ENCODE measurements at regions not wholly inside any gene's neighbourhood (a gene's known extent, or its start where the extent isn't known, plus 50 kb on each side); places are given as distances from the start of the nearest gene placed in this dataset.
"Not testable (repeated sequence)": the region's sequence is repeated elsewhere in the genome, so short reads cannot be mapped to it uniquely, and the experiment has no call there.

DNA sequence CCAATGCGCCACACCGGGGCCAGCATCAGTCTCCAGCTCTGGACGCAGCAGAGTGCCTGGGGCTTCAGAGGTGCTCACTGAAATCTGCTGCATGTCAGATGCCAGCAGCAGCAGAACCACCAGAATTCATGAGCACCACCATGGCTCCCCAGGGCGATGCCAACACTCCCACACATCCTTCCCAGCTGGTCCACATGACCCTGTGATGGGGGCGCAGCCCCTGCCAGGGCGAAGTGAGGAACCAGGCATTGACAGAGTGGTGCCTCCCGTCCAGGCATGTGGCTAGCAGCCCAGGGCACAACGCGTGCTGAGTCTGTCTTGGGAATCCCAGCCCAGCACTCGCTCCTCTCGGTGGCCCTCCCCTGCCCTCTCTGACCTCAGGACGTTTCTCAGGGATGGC, 80.4 kb downstream of the DHCR7 start:
- H3K4me3 ChIP-seq, result no peak overlapping the region
- TF ChIP-seq POLR2A (IDR thresholded peaks at IDR 0.05) (no peak), EP300 (IDR thresholded peaks at IDR 0.05) (no peak), POLR2AphosphoS5 (IDR thresholded peaks at IDR 0.05) (no peak)
- TF ChIP-seq, protein P1, sequence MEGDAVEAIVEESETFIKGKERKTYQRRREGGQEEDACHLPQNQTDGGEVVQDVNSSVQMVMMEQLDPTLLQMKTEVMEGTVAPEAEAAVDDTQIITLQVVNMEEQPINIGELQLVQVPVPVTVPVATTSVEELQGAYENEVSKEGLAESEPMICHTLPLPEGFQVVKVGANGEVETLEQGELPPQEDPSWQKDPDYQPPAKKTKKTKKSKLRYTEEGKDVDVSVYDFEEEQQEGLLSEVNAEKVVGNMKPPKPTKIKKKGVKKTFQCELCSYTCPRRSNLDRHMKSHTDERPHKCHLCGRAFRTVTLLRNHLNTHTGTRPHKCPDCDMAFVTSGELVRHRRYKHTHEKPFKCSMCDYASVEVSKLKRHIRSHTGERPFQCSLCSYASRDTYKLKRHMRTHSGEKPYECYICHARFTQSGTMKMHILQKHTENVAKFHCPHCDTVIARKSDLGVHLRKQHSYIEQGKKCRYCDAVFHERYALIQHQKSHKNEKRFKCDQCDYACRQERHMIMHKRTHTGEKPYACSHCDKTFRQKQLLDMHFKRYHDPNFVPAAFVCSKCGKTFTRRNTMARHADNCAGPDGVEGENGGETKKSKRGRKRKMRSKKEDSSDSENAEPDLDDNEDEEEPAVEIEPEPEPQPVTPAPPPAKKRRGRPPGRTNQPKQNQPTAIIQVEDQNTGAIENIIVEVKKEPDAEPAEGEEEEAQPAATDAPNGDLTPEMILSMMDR (IDR thresholded peaks at IDR 0.05), result no peak
- no peak overlapping the region for H3K27ac ChIP-seq
- no peak for DNase-seq (ENCODE audit: low spot score in 2 of 2)
- no peaks in the 10 kb centered on the region for H3K36me3 ChIP-seq
- 62% methylated on average over 6 of the region's 12 CpGs for WGBS
- H3K9me3 ChIP-seq, result no peaks in the 10 kb centered on the region
- no peaks in the 10 kb centered on the region for H3K4me1 ChIP-seq
- H3K27me3 ChIP-seq, result peaks cover 29% of the 10 kb centered on the region

DNA sequence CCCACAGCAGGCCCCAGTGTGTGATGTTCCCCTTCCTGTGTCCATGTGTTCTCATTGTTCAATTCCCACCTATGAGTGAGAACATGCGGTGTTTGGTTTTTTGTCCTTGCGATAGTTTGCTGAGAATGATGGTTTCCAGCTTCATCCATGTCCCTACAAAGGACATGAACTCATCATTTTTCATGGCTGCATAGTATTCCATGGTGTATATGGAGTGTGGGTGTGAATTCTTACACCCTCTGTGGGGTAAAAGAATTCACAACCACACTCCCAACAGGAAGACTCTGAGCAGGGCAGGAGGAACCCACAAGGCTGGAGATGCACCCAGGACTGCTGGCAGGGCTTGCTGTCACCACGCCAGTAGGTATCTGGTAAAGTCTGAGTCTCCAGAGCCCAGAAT, 80.9 kb downstream of the DHCR7 start:
- WGBS, result 83% methylated on average over 2 of the region's 3 CpGs

DNA sequence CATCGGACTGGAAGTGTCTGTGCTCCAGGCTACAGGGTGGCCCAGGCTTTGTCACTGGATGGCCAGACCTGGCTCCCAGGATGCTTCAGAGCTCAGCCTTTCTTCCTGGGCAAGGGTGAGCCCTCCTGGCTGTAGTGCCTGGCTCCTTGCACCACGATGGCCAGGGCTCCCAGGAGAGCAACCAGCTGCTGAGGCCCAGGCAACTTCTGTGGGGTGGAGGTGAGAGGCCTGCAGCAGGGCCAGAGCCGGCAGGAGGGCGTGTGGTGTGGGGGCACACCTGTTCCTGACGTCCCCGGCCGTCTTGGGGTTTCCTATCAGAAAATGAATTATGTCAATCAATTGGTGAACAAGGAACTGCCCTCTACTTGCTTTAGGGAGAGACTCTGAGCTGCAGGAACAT, 82.1 kb downstream of the DHCR7 start:
- no peak for DNase-seq (ENCODE audit: low spot score in 2 of 2)
- H3K27me3 ChIP-seq, result peaks cover 29% of the 10 kb centered on the region
- H3K36me3 ChIP-seq, result no peaks in the 10 kb centered on the region
- TF ChIP-seq POLR2AphosphoS5 (IDR thresholded peaks at IDR 0.05), result no peak
- no peak overlapping the region for H3K4me3 ChIP-seq
- WGBS, result 76% methylated on average over 3 of the region's 7 CpGs
- no peaks in the 10 kb centered on the region for H3K9me3 ChIP-seq
- no peaks in the 10 kb centered on the region for H3K4me1 ChIP-seq
- no peak overlapping the region for H3K27ac ChIP-seq

More for the DNA sequence above, 80.9 kb downstream of the DHCR7 start:
- H3K27ac ChIP-seq; H3K36me3 ChIP-seq; H3K4me3 ChIP-seq; H3K9me3 ChIP-seq; DNase-seq (ENCODE audit: low spot score in 2 of 2); H3K4me1 ChIP-seq: not testable (repeated sequence)
- peaks cover 29% of the 10 kb centered on the region for H3K27me3 ChIP-seq

DNA sequence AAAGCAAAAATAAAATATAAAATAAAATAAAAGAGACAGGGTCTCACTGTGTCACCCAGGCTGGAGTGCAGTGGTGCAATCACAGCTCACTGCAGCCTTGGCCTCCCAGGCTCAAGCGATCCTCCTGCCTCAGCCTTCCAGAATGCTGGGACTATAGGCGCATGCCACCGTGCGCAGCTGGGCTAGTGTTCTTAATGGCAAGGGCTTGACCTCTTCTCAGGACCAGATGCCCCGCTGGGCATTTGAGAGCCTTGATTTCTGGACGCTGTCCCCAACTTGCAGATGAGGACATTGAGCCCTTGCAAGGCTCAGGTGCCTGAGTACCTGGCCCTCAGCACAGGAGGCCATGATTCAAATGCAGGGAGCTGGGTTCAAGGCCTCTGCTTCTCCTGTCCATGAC, 82.6 kb downstream of the DHCR7 start:
- Histone ChIP-seq H3K27ac (no peak overlapping the region), H3K27me3 (peaks cover 29% of the 10 kb centered on the region), H3K4me1 (no peaks in the 10 kb centered on the region), H3K4me3 (no peak overlapping the region), H3K36me3 (no peaks in the 10 kb centered on the region), H3K9me3 (no peaks in the 10 kb centered on the region)
- TF ChIP-seq POLR2A (IDR thresholded peaks at IDR 0.05) (no peak), EP300 (IDR thresholded peaks at IDR 0.05) (no peak), POLR2AphosphoS5 (IDR thresholded peaks at IDR 0.05) (no peak)
- TF ChIP-seq, protein P1 (IDR thresholded peaks at IDR 0.05), result no peak
- 94% methylated on average over 6 of the region's 6 CpGs for WGBS
- DNase-seq (ENCODE audit: low spot score in 2 of 2), result no peak

DNA sequence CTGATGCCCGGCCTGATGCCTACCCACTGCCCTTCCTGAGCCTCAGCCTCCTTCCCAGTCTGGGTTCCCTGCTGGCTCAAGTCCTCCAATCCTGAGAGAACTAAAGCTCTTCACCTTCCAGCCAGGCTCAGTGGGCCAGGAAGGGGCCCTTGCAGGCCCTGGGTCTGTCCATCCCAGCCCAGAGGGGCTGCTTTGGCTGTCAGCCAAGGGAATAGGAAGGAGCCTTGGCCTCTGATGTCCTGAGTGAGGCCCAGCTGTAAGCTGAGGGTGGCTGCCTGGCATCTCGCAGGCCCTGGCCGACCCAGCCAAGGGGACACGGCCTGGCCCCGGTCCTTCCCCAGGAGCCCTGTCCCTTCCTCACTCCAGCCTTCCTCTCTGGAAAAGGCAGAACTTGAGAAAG, 83.4 kb downstream of the DHCR7 start:
- no peak overlapping the region for H3K27ac ChIP-seq
- H3K27me3 ChIP-seq, result peaks cover 22% of the 10 kb centered on the region
- 81% methylated on average over 4 of the region's 5 CpGs for WGBS
- no peak overlapping the region for H3K4me3 ChIP-seq
- TF ChIP-seq POLR2A (IDR thresholded peaks at IDR 0.05) (no peak), EP300 (IDR thresholded peaks at IDR 0.05) (no peak), POLR2AphosphoS5 (IDR thresholded peaks at IDR 0.05) (no peak)
- TF ChIP-seq, protein P1 (IDR thresholded peaks at IDR 0.05), result no peak
- H3K9me3 ChIP-seq, result no peaks in the 10 kb centered on the region
- H3K36me3 ChIP-seq, result no peaks in the 10 kb centered on the region
- H3K4me1 ChIP-seq, result no peaks in the 10 kb centered on the region
- DNase-seq (ENCODE audit: low spot score in 2 of 2), result no peak

DNA sequence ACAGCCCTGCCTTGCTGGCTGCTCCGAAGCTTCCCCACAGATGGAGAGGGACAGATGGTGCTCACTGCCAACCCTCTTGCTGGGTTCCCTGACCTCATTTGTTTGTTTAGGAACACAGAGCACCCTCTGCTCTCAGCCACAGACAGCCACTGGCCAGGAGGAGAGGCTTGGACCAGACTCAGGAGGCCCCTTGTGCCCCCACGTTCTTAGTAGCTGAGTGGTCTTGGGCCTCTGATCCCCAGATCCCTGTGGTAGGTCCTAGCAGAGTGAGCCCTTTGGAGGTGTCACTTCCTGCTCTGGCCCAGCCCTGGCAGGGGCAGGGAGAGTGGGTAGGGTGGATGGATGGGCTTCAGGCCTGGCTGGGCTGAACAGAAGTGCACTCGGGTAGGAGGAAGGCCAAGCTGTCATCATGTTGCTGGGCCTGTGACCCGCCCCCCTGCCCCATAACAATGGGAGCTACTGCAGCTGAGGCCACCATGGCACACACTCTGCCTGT, 84.0 kb downstream of the DHCR7 start:
- H3K4me1 ChIP-seq, result no peaks in the 10 kb centered on the region
- H3K27ac ChIP-seq, result no peak overlapping the region
- H3K27me3 ChIP-seq, result peaks cover 17% of the 10 kb centered on the region
- H3K36me3 ChIP-seq, result no peaks in the 10 kb centered on the region
- TF ChIP-seq, protein P1 (IDR thresholded peaks at IDR 0.05), result no peak
- TF ChIP-seq POLR2AphosphoS5 (IDR thresholded peaks at IDR 0.05) (no peak), EP300 (IDR thresholded peaks at IDR 0.05) (no peak), POLR2A (IDR thresholded peaks at IDR 0.05) (no peak)
- no peak overlapping the region for H3K4me3 ChIP-seq
- DNase-seq (ENCODE audit: low spot score in 2 of 2), result no peak
- WGBS, result no CpG with 5 or more reads among the region's 4 CpGs
- H3K9me3 ChIP-seq, result no peaks in the 10 kb centered on the region

Measured in suprapubic skin (tissue), 4 donors.